HepG2 (cell line): ENCODE measurements at regions not wholly inside any gene's neighbourhood (a gene's known extent, or its start where the extent isn't known, plus 50 kb on each side); places are given as distances from the start of the nearest gene placed in this dataset.

Experiments used
- ATAD3A ChIP-seq: sonication (generic); formaldehyde crosslinking; IDR thresholded peaks from 2 replicates; pipeline ENCODE4 v1.4.0; 2020; ENCODE audit warnings: missing genetic modification reagents
- CAMTA2 ChIP-seq: sonication (generic); formaldehyde crosslinking; IDR thresholded peaks from 2 replicates; pipeline ENCODE4 v1.4.0; 2020; ENCODE audit warnings: mild to moderate bottlenecking, missing genetic modification reagents, borderline replicate concordance
- CEBPZ ChIP-seq: IDR thresholded peaks from 2 replicates; pipeline ENCODE4 v1.6.1; 2012; ENCODE audit warnings: low read length, improper control_type of control experiment
- HMG20B ChIP-seq: conservative IDR thresholded peaks from 2 replicates; pipeline ENCODE4 v1.6.1; 2016; ENCODE audit warnings: missing genetic modification reagents, missing compliant biosample characterization
- JDP2 ChIP-seq: sonication (generic); formaldehyde crosslinking; IDR thresholded peaks from 2 replicates; pipeline ENCODE4 v1.8.1; 2022; ENCODE audit warnings: missing genetic modification reagents, borderline replicate concordance
- KLF12 ChIP-seq: sonication (generic); formaldehyde crosslinking; IDR thresholded peaks from 2 replicates; pipeline ENCODE4 v1.4.0; 2020; ENCODE audit warnings: missing genetic modification reagents, borderline replicate concordance
- KLF13 ChIP-seq: sonication (generic); formaldehyde crosslinking; IDR thresholded peaks from 2 replicates; pipeline ENCODE4 v1.4.0; 2020; ENCODE audit warnings: mild to moderate bottlenecking, missing genetic modification reagents
- KMT2B ChIP-seq: IDR thresholded peaks from 2 replicates; pipeline ENCODE4 v1.6.1; 2016; ENCODE audit warnings: missing genetic modification reagents, missing compliant biosample characterization
- MATR3 ChIP-seq: sonication (generic); formaldehyde crosslinking; IDR thresholded peaks from 2 replicates; pipeline ENCODE4 v1.4.0; 2020; ENCODE audit warnings: missing genetic modification reagents
- NCOA5 ChIP-seq: sonication (generic); formaldehyde crosslinking; IDR thresholded peaks from 2 replicates; pipeline ENCODE4 v1.4.0; 2020; ENCODE audit warnings: missing genetic modification reagents
- RARA ChIP-seq: IDR thresholded peaks from 2 replicates; pipeline ENCODE4 v1.6.1; 2016; ENCODE audit warnings: missing genetic modification reagents, missing compliant biosample characterization
- RFX5 ChIP-seq: IDR thresholded peaks from 2 replicates; pipeline ENCODE4 v1.6.1; 2011; ENCODE audit warnings: low read depth, low read length, improper control_type of control experiment
- SAFB2 ChIP-seq: sonication (generic); formaldehyde crosslinking; IDR thresholded peaks from 2 replicates; pipeline ENCODE4 v1.5.1; 2020; ENCODE audit warnings: missing genetic modification reagents, low read depth, mild to moderate bottlenecking, borderline replicate concordance
- TCF12 ChIP-seq, 2 experiments: fragments of 450-650 bp in 1 of 2; sonication (generic) in 1 of 2; formaldehyde crosslinking in 1 of 2; IDR thresholded peaks; 2 replicates each; pipeline versions ENCODE4 v1.6.1 to v1.8.0; 2017 to 2022; ENCODE audit warnings: antibody characterized with exemption in 1 of 2, mild to moderate bottlenecking in 1 of 2, missing genetic modification reagents in 1 of 2, moderate library complexity in 1 of 2
- ZNF235 ChIP-seq: sonication (generic); formaldehyde crosslinking; IDR thresholded peaks from 2 replicates; pipeline ENCODE4 v1.8.1; 2023; ENCODE audit warnings: mild to moderate bottlenecking, missing genetic modification reagents, borderline replicate concordance
- ZNF570 ChIP-seq: sonication (generic); formaldehyde crosslinking; IDR thresholded peaks from 2 replicates; pipeline ENCODE4 v1.4.0; 2020; ENCODE audit warnings: mild to moderate bottlenecking, missing genetic modification reagents, borderline replicate concordance
- TF ChIP-seq, protein P1 (sequence below): sonication (generic); formaldehyde crosslinking; IDR thresholded peaks from 2 replicates; pipeline ENCODE4 v1.9.0; 2021; ENCODE audit warnings: missing genetic modification reagents, borderline replicate concordance
- TF ChIP-seq, protein P2 (sequence below): sonication (generic); formaldehyde crosslinking; IDR thresholded peaks from 2 replicates; pipeline ENCODE4 v1.5.1; 2020; ENCODE audit warnings: missing genetic modification reagents, mild to moderate bottlenecking, borderline replicate concordance
- TF ChIP-seq, protein P3 (sequence below): sonication (generic); formaldehyde crosslinking; IDR thresholded peaks from 2 replicates; pipeline ENCODE4 v1.8.0; 2022; ENCODE audit warnings: mild to moderate bottlenecking, missing genetic modification reagents
- TF ChIP-seq, protein P4 (sequence below): sonication (generic); formaldehyde crosslinking; IDR thresholded peaks from 2 replicates; pipeline ENCODE4 v1.4.0; 2020; ENCODE audit warnings: missing genetic modification reagents, mild to moderate bottlenecking, borderline replicate concordance

DNA sequence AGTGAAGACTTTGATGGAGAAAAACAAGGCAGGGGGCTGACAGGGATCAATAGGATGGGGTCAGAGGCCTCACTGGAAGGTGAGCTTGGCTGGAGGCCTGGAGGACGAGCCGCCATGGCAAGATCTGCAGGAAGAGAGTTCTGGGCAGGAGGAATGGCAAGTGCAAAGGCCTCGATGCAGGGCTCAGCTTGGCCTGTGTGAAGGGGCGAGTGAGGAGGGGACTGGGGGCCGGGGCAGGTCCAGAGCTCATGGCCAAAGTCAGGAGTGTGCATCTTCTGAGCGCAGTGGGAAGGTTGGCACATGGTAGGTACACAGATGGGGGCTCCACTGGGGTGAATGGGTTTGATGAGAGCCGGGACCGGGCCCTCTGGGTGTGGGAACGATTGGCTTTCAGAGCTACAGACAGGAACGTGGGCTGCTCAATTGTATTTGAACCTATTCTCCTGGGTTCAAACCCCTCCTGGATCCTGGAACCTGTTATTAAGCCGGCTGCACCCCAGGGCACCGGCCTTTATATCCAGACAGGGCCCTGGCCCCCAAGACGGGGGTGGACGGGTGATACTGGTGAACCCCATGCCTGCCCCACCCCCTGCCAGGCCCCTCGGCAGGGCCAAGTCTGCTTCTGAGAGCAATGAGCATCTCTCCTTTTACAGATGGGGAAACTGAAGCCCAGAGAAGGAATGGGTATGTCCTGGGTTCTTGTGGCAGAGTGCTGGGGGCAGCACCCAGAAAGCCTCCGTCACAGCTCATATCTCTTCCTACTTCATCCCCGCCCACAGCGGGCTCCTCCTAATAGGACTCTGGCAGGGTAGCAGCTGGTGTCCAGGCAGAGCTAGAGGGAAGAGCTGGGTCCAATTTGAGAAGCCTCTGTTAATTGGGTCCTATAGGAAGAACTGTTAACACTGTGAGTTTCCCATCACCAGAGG is 106.1 kb downstream of the CEBPB start (continued):
- TF ChIP-seq, protein P1, sequence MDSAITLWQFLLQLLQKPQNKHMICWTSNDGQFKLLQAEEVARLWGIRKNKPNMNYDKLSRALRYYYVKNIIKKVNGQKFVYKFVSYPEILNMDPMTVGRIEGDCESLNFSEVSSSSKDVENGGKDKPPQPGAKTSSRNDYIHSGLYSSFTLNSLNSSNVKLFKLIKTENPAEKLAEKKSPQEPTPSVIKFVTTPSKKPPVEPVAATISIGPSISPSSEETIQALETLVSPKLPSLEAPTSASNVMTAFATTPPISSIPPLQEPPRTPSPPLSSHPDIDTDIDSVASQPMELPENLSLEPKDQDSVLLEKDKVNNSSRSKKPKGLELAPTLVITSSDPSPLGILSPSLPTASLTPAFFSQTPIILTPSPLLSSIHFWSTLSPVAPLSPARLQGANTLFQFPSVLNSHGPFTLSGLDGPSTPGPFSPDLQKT (CRISPR knock-in tag), result no peak
- TF ChIP-seq KLF13 (CRISPR knock-in tag) (no peak), HMG20B (CRISPR knock-in tag) (0 out of 2 replicates have a peak, but pooled peaks have one; percentile 16), NCOA5 (CRISPR knock-in tag) (no peak), MATR3 (no peak), KLF12 (CRISPR knock-in tag) (no peak), RARA (CRISPR knock-in tag) (peak; percentile 26; the same call in 1 of the 2 replicates), SAFB2 (CRISPR knock-in tag) (0 out of 2 replicates have a peak, but pooled peaks have one; percentile 14), CAMTA2 (CRISPR knock-in tag) (no peak), CEBPZ (no peak), JDP2 (CRISPR knock-in tag) (no peak), TCF12 (IDR thresholded peaks at IDR 0.05) (no peak), TCF12 (CRISPR knock-in tag; IDR thresholded peaks at IDR 0.05) (no peak), RFX5 (no peak), KMT2B (no peak), ZNF570 (CRISPR knock-in tag) (no peak), ZNF235 (CRISPR knock-in tag) (no peak), ATAD3A (CRISPR knock-in tag) (no peak)
- TF ChIP-seq, protein P2, sequence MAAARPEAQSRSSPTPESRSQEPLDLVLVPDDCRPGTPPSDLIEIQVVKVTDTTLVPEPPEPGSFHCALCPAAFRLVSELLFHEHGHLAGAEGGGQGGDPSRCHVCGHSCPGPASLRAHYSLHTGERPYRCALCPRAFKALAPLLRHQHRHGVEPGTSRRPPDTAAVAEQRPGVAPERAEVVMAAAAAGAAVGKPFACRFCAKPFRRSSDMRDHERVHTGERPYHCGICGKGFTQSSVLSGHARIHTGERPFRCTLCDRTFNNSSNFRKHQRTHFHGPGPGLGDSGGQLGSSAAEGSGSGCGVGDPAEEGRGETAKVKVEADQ (CRISPR knock-in tag), result no peak
- TF ChIP-seq, protein P3, sequence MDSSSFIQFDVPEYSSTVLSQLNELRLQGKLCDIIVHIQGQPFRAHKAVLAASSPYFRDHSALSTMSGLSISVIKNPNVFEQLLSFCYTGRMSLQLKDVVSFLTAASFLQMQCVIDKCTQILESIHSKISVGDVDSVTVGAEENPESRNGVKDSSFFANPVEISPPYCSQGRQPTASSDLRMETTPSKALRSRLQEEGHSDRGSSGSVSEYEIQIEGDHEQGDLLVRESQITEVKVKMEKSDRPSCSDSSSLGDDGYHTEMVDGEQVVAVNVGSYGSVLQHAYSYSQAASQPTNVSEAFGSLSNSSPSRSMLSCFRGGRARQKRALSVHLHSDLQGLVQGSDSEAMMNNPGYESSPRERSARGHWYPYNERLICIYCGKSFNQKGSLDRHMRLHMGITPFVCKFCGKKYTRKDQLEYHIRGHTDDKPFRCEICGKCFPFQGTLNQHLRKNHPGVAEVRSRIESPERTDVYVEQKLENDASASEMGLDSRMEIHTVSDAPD (CRISPR knock-in tag), result no peak
- TF ChIP-seq, protein P4, sequence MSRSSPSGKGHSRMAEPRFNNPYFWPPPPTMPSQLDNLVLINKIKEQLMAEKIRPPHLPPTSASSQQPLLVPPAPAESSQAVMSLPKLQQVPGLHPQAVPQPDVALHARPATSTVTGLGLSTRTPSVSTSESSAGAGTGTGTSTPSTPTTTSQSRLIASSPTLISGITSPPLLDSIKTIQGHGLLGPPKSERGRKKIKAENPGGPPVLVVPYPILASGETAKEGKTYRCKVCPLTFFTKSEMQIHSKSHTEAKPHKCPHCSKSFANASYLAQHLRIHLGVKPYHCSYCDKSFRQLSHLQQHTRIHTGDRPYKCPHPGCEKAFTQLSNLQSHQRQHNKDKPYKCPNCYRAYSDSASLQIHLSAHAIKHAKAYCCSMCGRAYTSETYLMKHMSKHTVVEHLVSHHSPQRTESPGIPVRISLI (CRISPR knock-in tag), result 0 out of 2 replicates have a peak, but pooled peaks have one; percentile 19
